HG02840 (cell line): ENCODE measurements at regions not wholly inside any gene's neighbourhood (a gene's known extent, or its start where the extent isn't known, plus 50 kb on each side); places are given as distances from the start of the nearest gene placed in this dataset.

ENCODE experiments used
- ATAC-seq: cut with Tn5 transposase; IDR thresholded peaks from one replicate; pipeline ENCODE4 v1.9.1; 2021; ENCODE audit warnings: mild to moderate bottlenecking, moderate library complexity, moderate number of reproducible peaks; ENCODE audit not compliant: unreplicated experiment, low FRiP score

- ATAC-seq, result no peak
These were observed 336.8 kb upstream of the MCTP2 start for GRCh38 chr15:93894438-93895036.

GRCh38 chr15:93887151-93887550, 344.2 kb upstream of the MCTP2 start:
- no peak for ATAC-seq

- no peak for ATAC-seq
These were observed 348.6 kb upstream of the MCTP2 start for GRCh38 chr15:93882779-93883178.

GRCh38 chr15:93882141-93882540, 349.2 kb upstream of the MCTP2 start:
- no peak for ATAC-seq

- ATAC-seq, result no peak
These were observed 350.1 kb upstream of the MCTP2 start for GRCh38 chr15:93881310-93881709.

- no peak for ATAC-seq
These were observed 351.0 kb upstream of the MCTP2 start for GRCh38 chr15:93880358-93880757.

GRCh38 chr15:93870583-93870982, 360.8 kb upstream of the MCTP2 start:
- ATAC-seq, result no peak

- ATAC-seq, result no peak
These were observed 364.4 kb upstream of the MCTP2 start for GRCh38 chr15:93866948-93867347.

GRCh38 chr15:93866476-93866875, 364.9 kb upstream of the MCTP2 start:
- no peak for ATAC-seq

GRCh38 chr15:93865586-93865985, 365.8 kb upstream of the MCTP2 start:
- ATAC-seq, result no peak

- ATAC-seq, result no peak
These were observed 368.6 kb upstream of the MCTP2 start for GRCh38 chr15:93862791-93863190.

- ATAC-seq, result no peak
These were observed 369.2 kb upstream of the MCTP2 start for GRCh38 chr15:93861956-93862741.

- no peak for ATAC-seq
These were observed 369.9 kb upstream of the MCTP2 start for GRCh38 chr15:93861413-93861812.

GRCh38 chr15:93860701-93861100, 370.7 kb upstream of the MCTP2 start:
- no peak for ATAC-seq

GRCh38 chr15:93859176-93859575, 372.2 kb upstream of the MCTP2 start:
- no peak for ATAC-seq

GRCh38 chr15:93855181-93855826, 376.1 kb upstream of the MCTP2 start:
- ATAC-seq, result no peak

GRCh38 chr15:93854088-93854487, 377.3 kb upstream of the MCTP2 start:
- no peak for ATAC-seq

GRCh38 chr15:93852761-93853160, 378.6 kb upstream of the MCTP2 start:
- no peak for ATAC-seq

GRCh38 chr15:93848490-93848889, 382.9 kb upstream of the MCTP2 start:
- no peak for ATAC-seq

- no peak for ATAC-seq
These were observed 383.3 kb upstream of the MCTP2 start for GRCh38 chr15:93848076-93848475.

- no peak for ATAC-seq
These were observed 385.2 kb upstream of the MCTP2 start for GRCh38 chr15:93846148-93846547.

- no peak for ATAC-seq
These were observed 393.9 kb upstream of the MCTP2 start for GRCh38 chr15:93837450-93837849.
